HG03039 (cell line): ENCODE measurements at regions not wholly inside any gene's neighbourhood (a gene's known extent, or its start where the extent isn't known, plus 50 kb on each side); places are given as distances from the start of the nearest gene placed in this dataset.

Source experiments
- ATAC-seq: cut with Tn5 transposase; IDR thresholded peaks from one replicate; pipeline ENCODE4 v1.9.1; 2021; ENCODE audit warnings: mild to moderate bottlenecking, moderate library complexity; ENCODE audit not compliant: unreplicated experiment

GRCh38 chr1:5661196-5662085, 330.8 kb downstream of the NPHP4 start:
- ATAC-seq: no peak

GRCh38 chr1:5660141-5660935, 331.9 kb downstream of the NPHP4 start:
- no peak for ATAC-seq

- ATAC-seq: no peak
These were observed 332.6 kb downstream of the NPHP4 start for GRCh38 chr1:5659606-5660005.

GRCh38 chr1:5658340-5659316, 333.6 kb downstream of the NPHP4 start:
- no peak for ATAC-seq

- no peak for ATAC-seq
These were observed 340.0 kb downstream of the NPHP4 start for GRCh38 chr1:5651964-5652821.

- ATAC-seq: no peak
These were observed 340.8 kb downstream of the NPHP4 start for GRCh38 chr1:5651473-5651872.

GRCh38 chr1:5651027-5651410, 341.2 kb downstream of the NPHP4 start:
- no peak for ATAC-seq

- no peak for ATAC-seq
These were observed 341.8 kb downstream of the NPHP4 start for GRCh38 chr1:5650283-5651026.

GRCh38 chr1:5649795-5650194, 342.4 kb downstream of the NPHP4 start:
- no peak for ATAC-seq

- no peak for ATAC-seq
These were observed 343.1 kb downstream of the NPHP4 start for GRCh38 chr1:5649166-5649551.

GRCh38 chr1:5648410-5649165, 343.6 kb downstream of the NPHP4 start:
- ATAC-seq: no peak

- no peak for ATAC-seq
These were observed 345.0 kb downstream of the NPHP4 start for GRCh38 chr1:5647234-5647633.

GRCh38 chr1:5646486-5647149, 345.6 kb downstream of the NPHP4 start:
- ATAC-seq: no peak

GRCh38 chr1:5645929-5646328, 346.3 kb downstream of the NPHP4 start:
- no peak for ATAC-seq

GRCh38 chr1:5645135-5645399, 347.2 kb downstream of the NPHP4 start:
- ATAC-seq: no peak

- ATAC-seq: no peak
These were observed 347.7 kb downstream of the NPHP4 start for GRCh38 chr1:5644281-5645134.

- ATAC-seq: no peak
These were observed 348.7 kb downstream of the NPHP4 start for GRCh38 chr1:5643360-5644107.
